ENCODE measurements at regions not wholly inside any gene's neighbourhood (a gene's known extent, or its start where the extent isn't known, plus 50 kb on each side); places are given as distances from the start of the nearest gene placed in this dataset.

DNA sequence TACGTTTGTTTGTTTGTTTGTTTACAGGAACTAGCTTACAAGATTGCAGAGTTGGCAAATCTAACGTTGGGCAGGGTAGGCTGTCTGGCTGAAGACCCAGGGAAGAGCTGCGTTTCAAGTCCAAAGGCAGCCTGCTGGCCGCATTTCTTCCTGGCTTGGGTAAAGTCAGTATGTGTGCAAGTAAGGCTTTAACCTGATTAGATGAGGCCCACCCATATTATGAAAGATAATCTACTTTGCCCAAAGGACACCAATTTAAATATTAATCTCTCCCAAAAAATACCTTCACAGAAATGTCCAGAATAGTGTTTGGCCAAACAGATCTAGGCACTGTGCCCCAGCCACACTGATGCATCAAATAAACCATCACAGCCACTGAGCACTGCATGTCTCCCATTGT lies 228.9 kb upstream of the HABP2 start:
- TF ChIP-seq SPI1 (IDR thresholded peaks at IDR 0.05; ENCODE audit: borderline replicate concordance, low read depth), result no peak
- TF ChIP-seq GABPA (IDR thresholded peaks at IDR 0.05; ENCODE audit: low read depth), result no peak
- TF ChIP-seq CTCF (IDR thresholded peaks at IDR 0.05; ENCODE audit: insufficient read depth, low read length), result no peak
- TF ChIP-seq, protein P1, sequence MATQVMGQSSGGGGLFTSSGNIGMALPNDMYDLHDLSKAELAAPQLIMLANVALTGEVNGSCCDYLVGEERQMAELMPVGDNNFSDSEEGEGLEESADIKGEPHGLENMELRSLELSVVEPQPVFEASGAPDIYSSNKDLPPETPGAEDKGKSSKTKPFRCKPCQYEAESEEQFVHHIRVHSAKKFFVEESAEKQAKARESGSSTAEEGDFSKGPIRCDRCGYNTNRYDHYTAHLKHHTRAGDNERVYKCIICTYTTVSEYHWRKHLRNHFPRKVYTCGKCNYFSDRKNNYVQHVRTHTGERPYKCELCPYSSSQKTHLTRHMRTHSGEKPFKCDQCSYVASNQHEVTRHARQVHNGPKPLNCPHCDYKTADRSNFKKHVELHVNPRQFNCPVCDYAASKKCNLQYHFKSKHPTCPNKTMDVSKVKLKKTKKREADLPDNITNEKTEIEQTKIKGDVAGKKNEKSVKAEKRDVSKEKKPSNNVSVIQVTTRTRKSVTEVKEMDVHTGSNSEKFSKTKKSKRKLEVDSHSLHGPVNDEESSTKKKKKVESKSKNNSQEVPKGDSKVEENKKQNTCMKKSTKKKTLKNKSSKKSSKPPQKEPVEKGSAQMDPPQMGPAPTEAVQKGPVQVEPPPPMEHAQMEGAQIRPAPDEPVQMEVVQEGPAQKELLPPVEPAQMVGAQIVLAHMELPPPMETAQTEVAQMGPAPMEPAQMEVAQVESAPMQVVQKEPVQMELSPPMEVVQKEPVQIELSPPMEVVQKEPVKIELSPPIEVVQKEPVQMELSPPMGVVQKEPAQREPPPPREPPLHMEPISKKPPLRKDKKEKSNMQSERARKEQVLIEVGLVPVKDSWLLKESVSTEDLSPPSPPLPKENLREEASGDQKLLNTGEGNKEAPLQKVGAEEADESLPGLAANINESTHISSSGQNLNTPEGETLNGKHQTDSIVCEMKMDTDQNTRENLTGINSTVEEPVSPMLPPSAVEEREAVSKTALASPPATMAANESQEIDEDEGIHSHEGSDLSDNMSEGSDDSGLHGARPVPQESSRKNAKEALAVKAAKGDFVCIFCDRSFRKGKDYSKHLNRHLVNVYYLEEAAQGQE (IDR thresholded peaks at IDR 0.05; ENCODE audit: insufficient replicate concordance, low read depth), result no peak
- TF ChIP-seq POLR2AphosphoS5 (IDR thresholded peaks at IDR 0.05; ENCODE audit: low read depth), result no peak
- DNase-seq (ENCODE audit: low read depth in 1 of 2, low spot score in 1 of 2), result no peak
- H3K27ac ChIP-seq (replicated peaks), result no peak overlapping the region
- peaks cover 3% of the 10 kb centered on the region for H3K27me3 ChIP-seq (ENCODE audit: insufficient read depth, poor library complexity, severe bottlenecking)
- H3K4me3 ChIP-seq (replicated peaks; ENCODE audit: insufficient read depth, low read length), result no peak overlapping the region

GRCh38 chr10:113326160-113327111 lies 226.4 kb upstream of the HABP2 start:
- TF ChIP-seq CTCF (IDR thresholded peaks at IDR 0.05; ENCODE audit: insufficient read depth, low read length) (no peak), SPI1 (IDR thresholded peaks at IDR 0.05; ENCODE audit: borderline replicate concordance, low read depth) (no peak), GABPA (IDR thresholded peaks at IDR 0.05; ENCODE audit: low read depth) (no peak), POLR2AphosphoS5 (IDR thresholded peaks at IDR 0.05; ENCODE audit: low read depth) (no peak)
- TF ChIP-seq, protein P1 (IDR thresholded peaks at IDR 0.05; ENCODE audit: insufficient replicate concordance, low read depth), result no peak
- Histone ChIP-seq H3K27me3 (ENCODE audit: insufficient read depth, poor library complexity, severe bottlenecking) (peaks cover under 1% of the 10 kb centered on the region), H3K27ac (replicated peaks) (no peak overlapping the region), H3K4me3 (replicated peaks; ENCODE audit: insufficient read depth, low read length) (no peak overlapping the region)
- DNase-seq (ENCODE audit: low read depth in 1 of 2, low spot score in 1 of 2), result peak; percentile 15 to 31

DNA sequence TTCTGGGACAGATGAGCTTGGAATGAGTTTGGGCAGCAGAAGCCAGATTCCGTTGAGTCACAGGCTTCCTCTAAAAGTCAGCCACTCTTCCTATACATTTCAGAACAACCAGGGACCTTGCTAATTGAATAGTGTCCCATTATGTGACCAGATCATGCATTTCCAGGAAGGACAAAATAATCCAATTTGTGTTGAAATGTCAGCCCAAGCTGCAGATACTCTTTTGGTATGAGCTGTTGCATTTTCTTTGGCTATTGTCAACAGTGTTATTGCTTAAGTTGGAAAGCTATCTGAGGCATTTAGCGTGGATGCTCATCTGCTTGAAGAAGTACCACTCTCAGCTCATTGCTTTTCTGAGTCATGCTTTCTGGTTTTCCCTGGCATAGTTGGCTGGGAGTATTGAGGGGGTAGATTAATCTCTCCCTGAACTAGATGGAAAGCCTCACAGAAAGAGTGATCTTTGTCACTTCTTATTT lies 223.7 kb upstream of the HABP2 start:
- TF ChIP-seq CTCF (IDR thresholded peaks at IDR 0.05; ENCODE audit: insufficient read depth, low read length), result no peak
- TF ChIP-seq GABPA (IDR thresholded peaks at IDR 0.05; ENCODE audit: low read depth), result no peak
- TF ChIP-seq, protein P1 (IDR thresholded peaks at IDR 0.05; ENCODE audit: insufficient replicate concordance, low read depth), result no peak
- TF ChIP-seq SPI1 (IDR thresholded peaks at IDR 0.05; ENCODE audit: borderline replicate concordance, low read depth), result no peak
- TF ChIP-seq POLR2AphosphoS5 (IDR thresholded peaks at IDR 0.05; ENCODE audit: low read depth), result no peak
- Histone ChIP-seq H3K4me3 (replicated peaks; ENCODE audit: insufficient read depth, low read length) (no peak overlapping the region), H3K27ac (replicated peaks) (no peak overlapping the region), H3K27me3 (ENCODE audit: insufficient read depth, poor library complexity, severe bottlenecking) (no peaks in the 10 kb centered on the region)
- no peak for DNase-seq (ENCODE audit: low read depth in 1 of 2, low spot score in 1 of 2)

Measured in HL-60 (cell line).